GM19239 (cell line): ENCODE measurements at regions not wholly inside any gene's neighbourhood (a gene's known extent, or its start where the extent isn't known, plus 50 kb on each side); places are given as distances from the start of the nearest gene placed in this dataset.
A peak's percentile ranks its signal among the peaks of the same experiment; 100 is the strongest.

Experiments used
- DNase-seq: peaks from one replicate; pipeline ENCODE4 v3.0.0; 2011; ENCODE audit warnings: low spot score; ENCODE audit not compliant: insufficient read length
- FAIRE-seq: peaks from 2 replicates; lab custom pipeline; 2011; peaks lifted over from hg19 to GRCh38; lab: Jason Lieb, UNC

DNA sequence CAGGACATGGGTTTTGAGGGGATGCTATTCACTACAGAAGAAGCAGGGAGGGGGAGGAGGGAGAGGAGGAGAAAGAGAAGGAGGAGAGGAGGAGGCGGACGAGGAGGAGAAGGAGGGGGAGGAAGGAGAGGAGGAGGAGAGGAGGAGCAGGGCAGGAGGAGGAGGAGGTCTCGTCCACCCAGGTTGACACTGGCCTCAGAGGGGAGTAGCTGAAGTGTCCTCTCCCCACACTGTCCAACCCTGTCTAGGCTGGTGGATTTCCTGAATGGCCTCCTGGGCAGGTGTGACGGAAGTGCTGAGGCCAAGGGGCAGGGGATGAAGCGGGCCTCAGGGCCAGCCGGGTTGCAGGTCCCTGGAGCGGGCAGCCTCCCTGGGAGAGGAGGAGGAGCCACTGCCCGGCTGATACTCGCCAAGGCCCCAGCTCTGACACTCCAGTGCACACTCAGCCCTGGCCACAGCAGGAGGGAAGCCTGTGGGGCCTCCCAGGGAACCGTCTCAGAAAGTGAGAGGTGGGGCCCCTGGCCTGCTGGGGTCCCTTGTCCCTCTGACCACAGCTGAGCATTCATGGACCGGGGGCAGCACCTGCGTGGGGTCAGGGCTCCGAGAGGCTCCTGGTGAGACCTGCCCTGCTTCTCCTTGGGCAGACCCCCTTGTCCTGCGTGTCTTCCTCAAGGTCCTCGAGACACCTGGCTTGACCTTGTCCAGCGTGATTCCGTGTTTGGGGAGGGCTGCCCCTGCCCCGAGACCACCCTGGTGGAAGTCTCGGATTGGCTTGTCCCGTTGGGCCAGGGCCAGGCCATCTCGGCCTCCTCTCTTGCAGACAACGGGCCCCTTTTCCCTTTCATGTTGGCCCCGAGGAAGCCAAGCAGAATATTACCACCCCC lies 200.6 kb upstream of the CIBAR2 start:
- DNase-seq (no peak), FAIRE-seq (no peak)

DNA sequence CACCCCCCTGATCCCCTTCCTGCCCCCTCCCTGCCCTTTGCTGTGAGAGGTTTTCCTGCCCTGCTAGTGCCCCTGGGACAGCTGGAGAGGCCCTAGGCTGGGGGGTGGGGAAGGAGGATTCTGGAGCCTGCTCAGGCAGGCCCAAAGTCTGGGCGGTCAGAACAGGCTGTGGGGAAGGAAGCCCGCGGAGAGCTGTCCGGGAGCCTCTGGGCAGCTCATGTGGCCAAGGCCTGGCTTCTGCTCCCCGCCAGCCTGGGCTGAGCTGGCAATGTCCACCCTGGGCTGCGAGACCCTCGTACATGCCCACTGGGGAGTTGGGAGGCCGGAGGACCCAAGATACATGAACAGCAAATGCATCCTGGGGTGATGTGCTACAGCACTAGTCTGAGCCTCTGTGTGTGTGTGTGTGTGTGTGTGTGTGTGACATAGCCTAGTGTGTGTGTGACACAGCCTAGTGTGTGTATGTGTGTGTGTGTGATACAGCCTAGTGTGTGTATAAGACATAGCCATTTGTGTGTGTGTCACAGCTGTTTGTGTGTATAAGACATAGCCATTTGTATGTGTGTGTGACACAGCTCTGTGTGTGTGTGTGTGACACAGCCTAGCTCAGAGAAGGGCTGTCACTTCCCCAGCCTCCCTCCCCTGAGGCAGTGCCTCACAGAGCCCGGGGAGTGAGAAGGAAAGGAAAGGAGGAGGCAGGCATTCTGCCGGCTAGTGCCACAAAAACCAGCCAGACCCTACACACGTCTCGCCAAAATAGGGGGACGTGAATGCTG lies 201.4 kb upstream of the CIBAR2 start:
- DNase-seq = no peak
- no peak for FAIRE-seq

DNA sequence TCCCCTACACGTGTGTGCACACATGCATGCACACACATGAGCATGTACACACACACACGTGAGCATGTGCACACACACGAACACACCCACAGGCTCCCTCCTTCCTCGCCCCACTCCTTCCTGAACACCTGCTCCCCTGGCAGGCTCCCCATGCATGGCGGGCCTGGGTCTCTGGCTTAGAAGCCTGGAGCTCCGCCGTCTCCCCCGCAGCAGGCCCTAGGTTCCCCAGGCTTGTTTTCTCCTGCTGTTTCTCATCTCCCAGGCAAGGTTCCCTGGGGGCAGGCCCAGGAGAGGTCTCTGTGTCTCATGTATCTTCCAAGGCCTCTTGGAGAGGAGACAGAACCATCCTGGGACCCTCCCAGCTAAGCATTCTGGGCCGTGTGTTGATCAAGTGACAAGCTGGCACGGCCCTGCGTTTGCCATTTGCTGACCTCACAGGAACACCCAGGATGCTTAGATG lies 202.3 kb upstream of the CIBAR2 start:
- FAIRE-seq = no peak

DNA sequence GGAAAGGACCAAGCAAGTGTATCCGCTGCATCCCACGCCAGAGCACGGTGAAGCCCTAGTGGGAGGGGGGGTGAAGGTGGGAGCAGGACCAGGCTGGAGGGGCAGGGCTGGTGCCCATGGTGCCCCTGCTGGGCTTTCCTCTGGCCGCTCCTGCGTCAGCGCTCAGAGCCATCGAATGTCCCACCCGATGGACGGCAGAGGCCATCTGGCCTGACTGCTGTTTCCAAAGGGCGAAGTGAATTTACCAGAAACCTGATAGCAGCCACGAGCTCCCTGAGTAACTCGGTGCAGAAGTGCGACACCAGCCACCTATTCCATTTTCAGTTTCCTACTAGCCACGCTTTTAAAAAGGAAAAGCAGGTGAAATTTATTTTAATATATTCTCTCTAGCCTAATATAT lies 203.6 kb upstream of the CIBAR2 start:
- DNase-seq = no peak

More for the DNA sequence above, 202.3 kb upstream of the CIBAR2 start:
- no peak for DNase-seq

DNA sequence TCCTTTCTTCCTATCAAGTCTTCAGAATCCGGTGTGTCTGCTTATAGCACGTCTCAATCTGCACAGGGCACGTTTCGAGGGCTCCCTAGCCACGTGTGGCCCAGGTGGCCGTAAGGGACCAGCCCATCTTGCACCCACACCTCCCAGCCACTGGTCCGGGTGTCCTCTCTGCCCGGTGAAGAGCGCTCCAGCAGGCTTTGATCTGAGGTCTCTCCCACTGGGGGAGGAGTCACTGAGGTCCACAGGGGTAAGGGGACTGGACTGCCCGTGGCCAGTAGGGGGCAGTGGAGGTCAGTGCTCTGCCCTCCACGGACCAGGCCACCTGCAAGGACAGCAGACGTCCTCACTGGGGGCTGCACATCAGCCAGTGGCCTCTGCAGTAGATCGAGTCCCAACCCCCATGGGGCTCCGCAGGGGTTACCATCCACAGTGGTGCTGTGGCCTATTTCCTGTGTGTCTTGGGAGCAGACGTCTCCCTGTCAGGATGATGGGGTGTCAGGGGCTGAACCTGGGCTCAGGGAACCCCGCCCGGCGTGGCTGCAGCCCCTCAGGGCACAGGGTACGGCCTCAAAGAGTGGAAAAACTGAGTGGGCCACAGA lies 204.1 kb upstream of the CIBAR2 start:
- DNase-seq = peak; percentile 71
- FAIRE-seq = no peak

More for the DNA sequence above, 203.6 kb upstream of the CIBAR2 start:
- no peak for FAIRE-seq

DNA sequence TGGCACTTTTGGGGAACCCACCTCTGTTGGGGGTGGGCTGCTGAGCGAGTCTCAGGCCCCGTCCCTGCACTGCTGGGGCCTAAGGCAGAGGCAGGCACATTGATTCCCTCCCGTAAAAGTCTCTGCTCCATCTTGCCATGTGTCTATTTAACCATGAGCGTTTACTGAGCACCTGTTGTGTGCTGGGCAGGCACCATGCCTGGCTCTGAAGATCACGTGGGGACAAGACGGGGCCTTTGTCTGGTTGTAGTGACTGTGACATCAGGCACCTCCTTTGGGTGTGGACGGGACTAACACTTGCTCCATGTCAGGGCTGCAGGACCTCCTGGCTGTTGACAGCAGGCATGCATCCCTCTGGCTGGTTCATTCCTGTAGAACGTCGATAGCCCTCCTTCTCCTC lies 204.7 kb upstream of the CIBAR2 start:
- DNase-seq (no peak), FAIRE-seq (no peak)

DNA sequence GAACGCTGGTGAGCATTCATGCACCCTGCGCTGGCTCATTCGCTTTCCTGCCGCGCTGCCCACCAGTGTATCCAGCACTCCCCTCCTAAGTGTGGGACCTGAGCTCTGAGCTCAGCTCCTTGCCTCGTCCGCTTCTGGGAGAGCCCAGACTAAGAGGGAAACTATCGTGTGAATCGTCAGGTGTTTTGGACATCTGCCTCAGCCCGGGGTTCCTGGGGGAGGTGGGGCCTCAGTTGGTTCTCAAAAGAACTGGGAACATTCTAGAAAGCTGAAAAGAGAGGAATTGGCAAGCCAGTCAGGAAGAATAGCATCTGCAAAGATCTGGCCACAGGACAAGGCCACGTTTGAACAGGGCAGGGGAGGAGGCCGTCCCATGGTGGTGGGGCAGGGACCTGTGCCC lies 205.4 kb upstream of the CIBAR2 start:
- FAIRE-seq (no peak), DNase-seq (no peak)

DNA sequence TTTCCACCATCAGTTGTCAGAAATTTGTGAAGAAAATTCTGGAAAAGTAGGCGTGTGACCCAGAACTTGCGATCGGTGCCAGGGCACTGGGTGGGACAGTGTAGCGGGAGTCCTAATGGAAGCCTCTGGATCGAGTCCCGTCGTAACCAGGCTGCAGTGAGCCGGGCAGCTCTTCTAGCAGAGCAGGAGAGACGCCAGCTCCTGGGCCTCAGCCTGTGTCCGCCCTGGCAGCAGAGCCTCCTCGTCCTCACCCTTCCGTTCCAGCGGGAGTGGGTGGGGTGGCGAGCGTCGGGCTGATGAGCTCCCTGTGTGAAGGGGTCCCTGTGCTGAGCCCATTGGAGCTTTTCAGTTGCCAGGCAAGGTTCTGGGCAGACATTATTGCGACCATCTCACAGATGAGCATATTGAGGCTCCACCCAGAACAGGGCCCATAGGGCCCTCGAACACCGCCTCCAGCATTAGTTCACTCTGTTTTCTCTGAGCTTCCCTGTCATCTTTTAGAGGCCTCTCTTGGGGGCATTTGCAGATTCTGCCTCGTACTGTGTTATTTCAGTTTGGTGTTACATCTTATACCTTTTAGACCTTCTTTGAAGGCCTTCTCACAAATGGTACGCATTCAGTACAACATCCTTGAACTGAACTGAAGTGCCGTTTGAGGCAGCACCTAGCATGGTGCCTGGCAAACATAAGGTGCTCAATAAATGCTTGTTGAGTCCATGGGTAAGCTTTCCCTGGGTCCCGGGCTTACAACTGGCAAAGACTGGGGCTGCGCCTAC lies 207.1 kb upstream of the CIBAR2 start:
- DNase-seq (no peak), FAIRE-seq (no peak)

DNA sequence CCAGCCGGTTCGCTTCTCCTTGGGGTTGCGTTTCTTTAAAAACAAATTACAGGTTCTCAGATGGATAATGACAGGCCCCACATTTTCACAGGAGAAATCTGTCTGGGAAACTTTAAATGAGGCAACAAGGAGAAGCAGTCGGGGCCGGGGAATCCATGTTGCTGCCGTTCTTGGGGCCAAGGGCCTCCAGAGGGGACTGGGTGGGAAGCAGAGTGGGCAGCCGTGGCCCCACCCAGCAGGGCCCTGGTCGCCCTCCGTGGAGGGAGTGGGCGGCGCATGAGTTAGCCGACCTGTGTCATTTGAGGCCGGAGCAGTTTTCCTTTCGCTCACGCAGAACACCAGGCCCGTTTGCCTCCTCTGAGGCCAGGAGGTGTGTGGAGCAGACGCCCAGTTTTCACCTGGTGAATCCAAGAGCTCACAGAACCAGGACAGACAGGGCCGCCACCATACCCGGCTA lies 207.7 kb upstream of the CIBAR2 start:
- no peak for DNase-seq

DNA sequence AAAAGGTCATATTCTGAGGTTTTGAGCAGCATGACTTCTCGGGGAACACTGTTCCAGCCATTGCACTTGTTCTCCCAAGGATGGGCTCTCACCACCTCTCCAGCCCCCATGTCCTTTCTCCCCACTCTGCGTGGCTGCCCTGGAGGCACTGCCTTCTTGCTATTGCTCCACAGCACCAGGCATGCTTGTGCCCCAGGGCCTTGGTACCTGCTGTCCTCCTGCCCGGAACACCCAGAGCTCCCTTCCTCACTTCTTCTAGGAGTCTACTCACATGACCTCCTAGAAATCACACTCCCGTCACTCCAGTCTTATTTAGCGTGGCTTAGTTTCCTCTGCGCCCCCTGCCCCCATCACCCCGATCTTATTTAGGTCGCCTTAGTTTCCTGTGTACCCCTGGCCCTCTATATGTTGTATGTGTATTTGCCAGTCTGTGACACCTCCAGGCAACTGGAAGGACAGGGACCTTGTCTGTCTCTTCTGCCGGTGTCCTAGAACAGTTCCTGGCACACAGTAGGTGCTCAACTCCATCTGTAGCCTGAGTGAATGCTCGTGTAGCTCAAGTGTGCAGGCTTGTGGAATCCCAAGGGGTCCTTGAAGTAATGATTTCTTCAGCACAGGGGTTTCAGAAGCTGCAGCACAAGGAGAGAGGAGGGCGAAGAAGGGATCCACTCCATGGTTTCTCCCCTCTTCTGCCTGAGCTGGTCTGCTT lies 208.6 kb upstream of the CIBAR2 start:
- no peak for FAIRE-seq
- DNase-seq = no peak

More for the DNA sequence above, 207.7 kb upstream of the CIBAR2 start:
- FAIRE-seq = no peak

DNA sequence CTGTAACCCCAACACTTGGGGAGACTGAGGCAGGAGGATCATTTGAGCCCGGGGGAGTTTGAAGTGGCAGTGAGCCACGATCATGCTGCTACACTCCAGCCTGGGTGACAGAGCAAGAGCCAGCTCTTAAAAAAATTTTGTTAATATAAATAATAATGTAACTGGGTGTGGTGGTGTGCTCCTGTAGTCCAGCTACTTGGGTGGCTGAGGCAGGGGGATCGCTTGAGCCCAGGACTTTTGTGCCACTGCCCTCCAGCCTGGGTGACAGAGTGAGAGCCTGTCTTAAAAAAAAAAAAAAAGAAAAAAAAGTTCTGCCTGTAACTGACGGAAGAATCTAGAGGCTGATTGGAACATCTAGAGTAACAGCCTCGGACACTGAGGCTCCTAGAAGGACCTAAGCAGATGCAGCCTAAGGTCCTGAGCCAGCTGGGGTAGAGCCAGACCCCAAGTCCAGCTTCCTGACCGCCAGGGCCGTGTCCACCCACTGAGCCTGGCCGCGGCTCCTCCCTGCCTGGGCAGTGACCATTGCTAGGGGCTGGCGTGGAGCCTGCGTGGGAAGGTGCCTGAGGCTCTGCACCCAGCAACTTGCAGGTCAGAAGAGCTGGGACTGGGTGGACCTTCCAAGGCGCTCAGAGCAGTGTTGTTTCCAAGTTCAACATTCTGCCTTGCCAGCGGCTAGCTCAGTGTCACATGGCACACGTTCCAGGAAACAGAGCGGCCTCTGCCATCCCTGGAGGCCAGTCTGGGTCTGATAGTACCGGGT lies 209.4 kb upstream of the CIBAR2 start:
- DNase-seq (no peak), FAIRE-seq (no peak)

DNA sequence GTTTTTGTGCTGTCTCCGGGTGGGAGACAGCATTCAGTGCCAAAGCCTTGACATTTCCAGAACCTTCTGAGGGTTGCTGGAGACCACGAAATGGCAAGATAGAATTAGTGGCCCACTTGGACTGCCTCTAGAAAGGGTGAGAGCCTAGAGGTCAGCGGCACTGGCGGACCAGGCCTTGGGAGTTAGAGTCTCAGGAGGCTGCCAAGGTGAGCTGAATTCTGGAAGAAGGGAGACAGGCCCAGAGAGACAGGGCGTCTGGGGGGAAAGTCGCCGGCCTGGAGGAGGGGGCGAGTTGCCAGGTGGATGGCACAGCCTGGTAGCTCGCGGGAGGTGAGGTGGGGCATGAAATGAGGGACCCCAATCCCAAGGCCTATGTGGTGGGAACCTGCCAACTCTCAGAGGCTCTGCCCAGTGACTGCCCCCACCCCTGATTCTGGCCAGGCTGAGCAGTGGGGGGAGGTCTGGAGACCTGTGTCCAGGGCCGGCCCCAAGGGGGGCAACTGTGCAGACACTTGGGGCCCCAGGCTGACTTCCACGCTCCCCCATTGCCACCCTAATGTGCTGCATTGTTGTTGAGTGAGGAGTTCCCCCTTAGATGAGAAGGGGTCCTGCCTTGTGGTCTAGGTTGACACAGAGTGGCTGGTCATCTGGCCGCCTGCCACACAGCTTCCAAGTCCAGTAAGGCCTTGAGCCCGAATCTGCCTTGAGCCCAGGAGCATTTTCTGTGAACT lies 211.1 kb upstream of the CIBAR2 start:
- FAIRE-seq = no peak

DNA sequence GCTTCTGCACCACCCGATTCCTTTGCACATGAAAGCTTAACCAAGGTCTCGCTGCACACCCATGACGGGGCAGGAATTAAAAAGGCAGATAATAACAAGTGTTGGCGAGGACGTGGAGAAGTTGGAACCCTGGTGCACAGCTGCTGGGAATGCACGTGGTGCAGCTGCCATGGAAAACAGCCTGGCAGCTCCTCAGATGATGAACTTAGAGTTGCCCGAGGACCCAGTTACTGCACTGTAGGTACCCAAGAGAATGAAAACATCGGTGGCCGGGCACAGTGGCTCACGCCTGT lies 211.6 kb upstream of the CIBAR2 start:
- FAIRE-seq (no peak), DNase-seq (no peak)

More for the DNA sequence above, 211.1 kb upstream of the CIBAR2 start:
- DNase-seq = no peak

DNA sequence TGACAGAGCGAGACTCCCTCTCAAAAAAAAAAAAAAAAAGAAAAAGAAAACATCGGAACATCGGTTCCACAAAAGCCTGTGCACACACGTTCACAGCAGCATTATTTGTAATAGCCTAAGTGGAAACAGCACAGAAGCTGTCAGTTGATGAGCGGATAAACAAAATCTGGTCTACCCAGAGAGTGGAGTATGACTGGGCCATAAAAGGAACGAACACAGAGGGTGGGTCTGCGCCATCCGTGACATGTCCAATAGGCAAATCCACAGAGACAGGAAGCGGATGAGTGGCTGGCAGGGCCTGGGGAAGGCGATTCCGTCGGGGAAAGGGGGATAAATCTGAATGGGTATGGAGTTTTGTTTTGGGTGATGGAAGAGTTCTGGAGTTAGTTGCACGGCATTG lies 212.2 kb upstream of the CIBAR2 start:
- FAIRE-seq (no peak), DNase-seq (no peak)

DNA sequence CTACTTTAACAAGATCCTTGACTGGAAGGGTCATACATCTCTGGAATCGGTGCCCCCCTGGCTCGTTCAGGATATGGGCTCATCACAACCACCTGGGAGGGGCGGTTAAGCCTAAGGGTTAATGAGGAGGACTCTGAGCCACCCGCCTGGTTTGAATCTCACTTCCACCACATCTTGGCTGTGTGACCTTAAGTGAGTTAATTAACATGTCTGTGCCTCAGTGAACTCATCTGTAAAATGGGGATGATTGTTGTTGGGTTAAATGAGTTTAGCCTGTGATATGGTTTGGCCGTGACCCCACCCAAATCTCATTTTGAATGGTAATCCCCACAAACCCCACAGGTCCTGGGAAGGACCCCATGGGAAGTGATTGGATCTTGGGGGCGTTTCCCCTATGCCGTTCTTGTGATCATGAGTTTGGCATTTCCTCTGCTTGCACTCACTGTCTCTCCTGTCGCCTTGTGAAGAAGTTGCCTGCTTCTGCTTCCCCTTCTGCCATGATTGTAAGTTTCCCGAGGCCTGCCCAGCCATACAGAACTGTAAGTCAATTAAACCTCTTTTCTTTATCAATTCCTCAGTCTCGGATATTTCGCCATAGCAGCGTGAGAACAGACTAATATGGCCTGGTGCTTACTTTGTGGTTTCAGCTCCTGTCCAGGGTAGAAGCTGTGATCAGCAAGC lies 214.0 kb upstream of the CIBAR2 start:
- DNase-seq (no peak), FAIRE-seq (no peak)

DNA sequence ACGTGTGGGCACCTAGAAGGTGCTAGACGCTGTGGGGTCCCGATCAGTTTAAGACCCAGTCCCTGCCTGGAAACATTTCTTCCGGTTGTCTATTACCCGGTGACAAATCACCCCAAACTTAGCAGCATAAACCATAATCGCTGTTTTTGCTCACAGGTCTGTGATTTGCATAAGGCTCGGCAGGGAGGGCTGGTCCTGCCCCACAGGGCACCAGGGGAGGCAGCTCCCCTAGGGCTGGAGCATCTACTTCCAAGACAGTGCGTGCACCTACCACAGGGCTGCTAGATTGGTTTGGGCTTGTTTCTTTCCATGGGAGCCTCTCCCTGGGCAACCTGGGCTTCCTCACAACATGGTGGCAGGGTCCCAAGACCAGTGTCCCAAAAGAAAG lies 214.5 kb upstream of the CIBAR2 start:
- DNase-seq = no peak
- no peak for FAIRE-seq

DNA sequence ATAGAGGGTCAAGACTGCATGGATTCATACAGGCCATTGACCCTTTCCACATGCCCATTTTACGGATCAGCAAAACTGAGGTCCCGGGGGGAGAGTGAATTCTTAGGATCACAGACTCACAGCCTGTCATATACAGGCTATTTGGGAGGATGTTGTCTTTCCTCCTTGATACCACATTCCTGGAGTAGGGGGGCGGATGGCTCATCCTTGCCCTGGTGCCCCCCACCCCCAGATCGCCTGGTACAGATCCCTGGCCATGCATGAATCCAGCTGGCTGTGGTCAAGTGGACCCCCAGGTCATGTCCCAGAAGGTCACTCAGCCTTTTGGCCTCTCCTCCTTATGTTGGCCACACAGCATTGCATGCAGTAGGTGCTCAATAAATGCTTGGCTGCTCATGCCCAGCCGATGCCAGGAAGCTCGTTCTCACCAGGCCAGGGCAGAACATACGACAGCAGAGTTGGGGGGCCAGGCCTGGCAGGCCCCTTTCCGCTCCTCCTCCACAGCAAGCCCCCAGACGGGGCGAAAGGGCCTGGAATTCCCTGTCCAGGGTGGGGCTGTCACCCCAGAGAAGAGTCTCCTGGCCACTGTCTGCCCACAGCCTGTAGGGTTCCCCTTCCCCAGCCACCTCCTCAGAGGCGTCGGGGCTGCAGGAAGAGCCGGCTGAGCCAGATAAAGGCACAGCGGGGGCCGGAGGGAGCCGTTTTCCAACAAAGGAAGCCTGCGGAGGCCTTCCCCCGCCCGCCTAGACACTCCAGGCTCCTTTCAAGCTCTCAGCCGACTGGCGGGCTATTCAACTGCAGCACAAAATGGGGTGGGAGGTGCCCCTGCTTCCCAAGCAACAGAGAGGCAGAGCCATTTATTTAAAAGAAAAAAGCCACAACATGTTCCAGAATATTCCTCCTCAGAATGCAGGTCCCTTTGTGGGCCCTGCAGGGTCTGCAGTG lies 215.7 kb upstream of the CIBAR2 start:
- FAIRE-seq (no peak), DNase-seq (no peak)
